ENCODE measurements at regions not wholly inside any gene's neighbourhood (a gene's known extent, or its start where the extent isn't known, plus 50 kb on each side); places are given as distances from the start of the nearest gene placed in this dataset.
A peak's percentile ranks its signal among the peaks of the same experiment; 100 is the strongest.
"Not testable (repeated sequence)": the region's sequence is repeated elsewhere in the genome, so short reads cannot be mapped to it uniquely, and the experiment has no call there.

DNA sequence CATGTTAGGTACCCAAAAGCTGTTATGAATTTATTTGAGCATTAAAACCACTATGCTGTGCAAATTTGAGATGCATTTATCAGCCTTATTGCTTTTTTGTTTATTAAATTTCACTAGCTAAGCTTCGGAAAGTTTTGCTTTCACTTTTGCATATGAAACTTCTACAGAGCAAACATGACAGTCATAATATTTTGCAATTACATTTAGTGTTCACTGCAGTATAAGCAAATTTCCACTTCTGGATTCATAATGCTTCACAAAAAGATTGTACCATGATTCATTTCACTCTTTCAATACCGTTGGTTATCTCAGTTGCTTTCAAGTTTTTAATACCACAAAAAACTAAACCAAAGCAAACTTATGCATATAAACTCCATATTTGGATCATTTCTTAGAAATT, 228.7 kb upstream of the SLC8A1 start:
- TF ChIP-seq, protein P1, sequence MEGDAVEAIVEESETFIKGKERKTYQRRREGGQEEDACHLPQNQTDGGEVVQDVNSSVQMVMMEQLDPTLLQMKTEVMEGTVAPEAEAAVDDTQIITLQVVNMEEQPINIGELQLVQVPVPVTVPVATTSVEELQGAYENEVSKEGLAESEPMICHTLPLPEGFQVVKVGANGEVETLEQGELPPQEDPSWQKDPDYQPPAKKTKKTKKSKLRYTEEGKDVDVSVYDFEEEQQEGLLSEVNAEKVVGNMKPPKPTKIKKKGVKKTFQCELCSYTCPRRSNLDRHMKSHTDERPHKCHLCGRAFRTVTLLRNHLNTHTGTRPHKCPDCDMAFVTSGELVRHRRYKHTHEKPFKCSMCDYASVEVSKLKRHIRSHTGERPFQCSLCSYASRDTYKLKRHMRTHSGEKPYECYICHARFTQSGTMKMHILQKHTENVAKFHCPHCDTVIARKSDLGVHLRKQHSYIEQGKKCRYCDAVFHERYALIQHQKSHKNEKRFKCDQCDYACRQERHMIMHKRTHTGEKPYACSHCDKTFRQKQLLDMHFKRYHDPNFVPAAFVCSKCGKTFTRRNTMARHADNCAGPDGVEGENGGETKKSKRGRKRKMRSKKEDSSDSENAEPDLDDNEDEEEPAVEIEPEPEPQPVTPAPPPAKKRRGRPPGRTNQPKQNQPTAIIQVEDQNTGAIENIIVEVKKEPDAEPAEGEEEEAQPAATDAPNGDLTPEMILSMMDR (IDR thresholded peaks at IDR 0.05): no peak
- DNase-seq (no peak), ATAC-seq (no peak)
- intact Hi-C loops (cut with DNase I): no loop called here
- 54% methylated on average over 2 of the region's 2 CpGs for WGBS, 2 donors
- peak overlapping the region in 1 of 10 donors; percentile 37 for H3K27ac ChIP-seq
- peaks cover 0 to 18% (median 0%) of the 10 kb centered on the region in 11 donors for H3K9me3 ChIP-seq
- no peaks in the 10 kb centered on the region for H3K27me3 ChIP-seq
- peaks cover 0 to 4% (median 0%) of the 10 kb centered on the region in 9 donors for H3K4me1 ChIP-seq
- H3K4me3 ChIP-seq: peak overlapping the region in 4 of 10 donors; percentile 11 to 29 (median 24)
- H3K36me3 ChIP-seq: no peaks in the 10 kb centered on the region

DNA sequence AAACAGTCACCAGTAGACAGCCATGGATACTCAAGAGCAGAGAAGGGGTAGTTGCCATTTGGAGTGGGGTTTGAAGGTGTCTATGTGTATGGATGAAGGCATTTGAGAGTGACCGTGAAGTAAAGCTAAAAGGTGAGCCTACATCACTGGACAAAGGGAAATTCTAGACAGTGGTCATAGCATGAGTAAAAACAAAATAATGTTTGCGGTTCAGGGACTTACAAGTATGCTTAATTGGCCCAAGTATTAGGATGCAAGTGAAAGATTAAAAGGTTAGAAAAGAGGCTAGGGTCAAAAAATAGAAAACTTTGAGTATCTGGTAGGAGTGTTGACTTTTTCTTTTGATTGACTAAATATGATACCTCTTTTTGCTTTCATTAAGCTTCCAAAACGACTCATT, 238.1 kb upstream of the SLC8A1 start:
- intact Hi-C loops (cut with DNase I): no loop called here
- Histone ChIP-seq H3K9me3 (peaks cover 0 to 11% (median 0%) of the 10 kb centered on the region in 11 donors), H3K27ac (no peak overlapping the region), H3K4me3 (no peak overlapping the region), H3K4me1 (no peaks in the 10 kb centered on the region), H3K27me3 (no peaks in the 10 kb centered on the region), H3K36me3 (no peaks in the 10 kb centered on the region)
- DNase-seq (no peak), ATAC-seq (no peak)
- WGBS, 2 donors: 91 to 92% methylated on average over 3 of the region's 3 CpGs
- TF ChIP-seq, protein P1 (IDR thresholded peaks at IDR 0.05): no peak

DNA sequence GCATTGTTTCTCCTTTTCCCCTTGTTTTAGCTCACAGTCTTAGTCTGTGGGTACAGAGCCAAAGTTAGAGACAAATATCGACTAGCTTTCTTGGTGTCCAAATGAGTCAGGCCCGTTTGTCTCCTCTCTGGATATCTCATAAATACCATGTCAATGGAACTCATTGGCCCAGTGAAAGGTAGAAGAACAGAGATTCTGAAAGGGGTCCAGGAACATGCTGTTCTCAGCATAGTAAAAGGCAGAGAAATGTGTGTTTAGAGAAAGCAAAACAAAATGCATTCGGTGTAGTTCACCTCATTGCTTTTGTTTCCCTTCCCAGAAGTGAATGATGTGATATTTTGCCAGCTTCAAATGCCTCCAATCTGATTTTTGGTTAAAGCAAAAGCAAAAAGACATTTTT, 238.6 kb upstream of the SLC8A1 start:
- H3K4me3 ChIP-seq: no peak overlapping the region
- no peak for ATAC-seq
- TF ChIP-seq, protein P1 (IDR thresholded peaks at IDR 0.05): no peak
- 75 to 83% methylated on average over 3 of the region's 3 CpGs for WGBS, 2 donors
- H3K36me3 ChIP-seq: no peaks in the 10 kb centered on the region
- peaks cover 0 to 13% (median 0%) of the 10 kb centered on the region in 11 donors for H3K9me3 ChIP-seq
- no peaks in the 10 kb centered on the region for H3K27me3 ChIP-seq
- H3K27ac ChIP-seq: no peak overlapping the region
- intact Hi-C loops (cut with DNase I): no loop called here
- H3K4me1 ChIP-seq: no peaks in the 10 kb centered on the region
- DNase-seq: no peak

DNA sequence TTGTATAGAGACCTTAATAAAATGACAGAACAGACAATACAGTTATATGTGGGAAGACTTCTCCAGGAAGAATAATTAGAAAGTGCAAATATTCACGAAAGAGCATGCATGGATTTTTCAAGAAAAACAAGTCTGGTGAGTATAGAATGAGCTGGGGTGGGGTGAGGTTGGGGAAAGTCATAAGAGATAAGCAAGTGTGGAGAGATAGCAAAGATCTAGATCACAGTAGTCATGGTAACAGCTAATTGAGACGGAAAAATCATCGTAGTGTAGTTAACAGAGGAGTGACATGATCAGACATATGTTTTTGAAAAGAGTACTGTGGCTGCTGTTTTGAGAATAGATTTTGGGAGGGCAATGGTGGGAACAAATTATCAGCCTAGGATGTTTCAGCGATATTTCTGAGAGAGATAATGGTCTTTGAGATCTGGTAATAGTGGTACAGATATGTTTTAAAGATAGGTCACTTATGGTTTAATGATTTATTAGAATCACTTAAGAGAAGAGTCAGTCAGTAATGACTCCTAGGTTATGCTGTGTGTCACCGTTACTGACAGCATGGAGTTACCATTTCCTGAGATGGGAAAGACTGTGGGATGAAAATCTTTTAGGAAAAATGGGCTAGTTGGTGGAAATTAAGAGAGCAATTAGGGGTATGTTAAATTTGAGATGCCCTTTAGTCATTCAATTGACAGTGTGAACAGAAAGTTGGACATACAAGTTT, 248.5 kb upstream of the SLC8A1 start:
- TF ChIP-seq, protein P1 (IDR thresholded peaks at IDR 0.05): no peak

DNA sequence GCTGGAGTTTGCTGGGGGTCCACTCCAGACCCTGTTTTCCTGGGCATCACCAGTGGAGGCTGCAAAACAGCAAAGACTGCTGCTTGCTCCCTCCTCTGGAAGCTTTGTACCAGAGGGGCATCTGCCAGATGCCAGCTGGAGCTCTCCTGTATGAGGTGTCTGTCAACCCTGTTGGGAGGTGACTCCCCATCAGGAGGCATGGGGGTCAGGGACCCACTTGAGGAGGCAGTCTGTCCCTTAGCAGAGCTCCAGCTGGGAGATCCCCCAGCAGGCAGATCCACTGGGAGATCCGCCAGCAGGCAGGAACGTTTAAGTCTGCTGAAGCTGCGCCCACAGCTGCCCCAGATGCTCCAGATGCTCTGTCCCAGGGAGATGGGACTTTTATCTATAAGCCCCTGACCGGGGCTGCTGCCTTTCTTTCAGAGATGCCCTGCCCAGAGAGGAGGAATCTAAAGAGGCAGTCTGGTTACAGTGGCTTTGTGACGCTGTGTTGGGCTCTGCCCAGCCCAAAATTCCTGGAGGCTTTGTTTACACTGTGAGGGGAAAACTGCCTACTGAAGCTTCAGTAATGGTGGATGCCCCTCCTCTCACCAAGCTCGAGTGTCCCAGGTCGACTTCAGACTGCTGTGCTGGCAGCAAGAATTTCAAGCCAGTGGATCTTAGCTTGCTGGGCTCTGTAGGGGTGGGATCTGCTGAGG, 260.5 kb upstream of the SLC8A1 start:
- H3K4me3 ChIP-seq; H3K27me3 ChIP-seq; H3K27ac ChIP-seq; intact Hi-C loops (cut with DNase I); H3K36me3 ChIP-seq; H3K4me1 ChIP-seq; ATAC-seq; DNase-seq; H3K9me3 ChIP-seq: not testable (repeated sequence)
- 49 to 53% methylated on average over 7 of the region's 7 CpGs for WGBS, 2 donors

More for the DNA sequence above, 248.5 kb upstream of the SLC8A1 start:
- Histone ChIP-seq H3K9me3 (peaks cover 0 to 6% (median 0%) of the 10 kb centered on the region in 11 donors), H3K36me3 (no peaks in the 10 kb centered on the region), H3K27ac (no peak overlapping the region), H3K4me3 (no peak overlapping the region), H3K27me3 (no peaks in the 10 kb centered on the region), H3K4me1 (no peaks in the 10 kb centered on the region)
- no peak for DNase-seq
- no peak for ATAC-seq
- intact Hi-C loops (cut with DNase I): no loop called here
- 61% methylated on average over 5 of the region's 5 CpGs for WGBS, 2 donors

Measured in heart right ventricle (tissue), 16 donors.